GM12864 (cell line): ENCODE measurements at regions not wholly inside any gene's neighbourhood (a gene's known extent, or its start where the extent isn't known, plus 50 kb on each side); places are given as distances from the start of the nearest gene placed in this dataset.

Experiments
- DNase-seq: peaks from one replicate; pipeline ENCODE4 v3.0.0-alpha.2; 2011; ENCODE audit warnings: low read depth
- H3K4me3 ChIP-seq: 2 replicates; pipeline ENCODE4 v1.5.1; 2011; ENCODE audit warnings: mild to moderate bottlenecking, low read depth, low read length, control low read depth
- TF ChIP-seq, protein P1 (sequence below): IDR thresholded peaks from 2 replicates; pipeline ENCODE4 v1.5.1; 2011; ENCODE audit warnings: low read depth, mild to moderate bottlenecking, moderate library complexity, low read length, control low read depth, inconsistent platforms; ENCODE audit errors: missing control alignments

DNA sequence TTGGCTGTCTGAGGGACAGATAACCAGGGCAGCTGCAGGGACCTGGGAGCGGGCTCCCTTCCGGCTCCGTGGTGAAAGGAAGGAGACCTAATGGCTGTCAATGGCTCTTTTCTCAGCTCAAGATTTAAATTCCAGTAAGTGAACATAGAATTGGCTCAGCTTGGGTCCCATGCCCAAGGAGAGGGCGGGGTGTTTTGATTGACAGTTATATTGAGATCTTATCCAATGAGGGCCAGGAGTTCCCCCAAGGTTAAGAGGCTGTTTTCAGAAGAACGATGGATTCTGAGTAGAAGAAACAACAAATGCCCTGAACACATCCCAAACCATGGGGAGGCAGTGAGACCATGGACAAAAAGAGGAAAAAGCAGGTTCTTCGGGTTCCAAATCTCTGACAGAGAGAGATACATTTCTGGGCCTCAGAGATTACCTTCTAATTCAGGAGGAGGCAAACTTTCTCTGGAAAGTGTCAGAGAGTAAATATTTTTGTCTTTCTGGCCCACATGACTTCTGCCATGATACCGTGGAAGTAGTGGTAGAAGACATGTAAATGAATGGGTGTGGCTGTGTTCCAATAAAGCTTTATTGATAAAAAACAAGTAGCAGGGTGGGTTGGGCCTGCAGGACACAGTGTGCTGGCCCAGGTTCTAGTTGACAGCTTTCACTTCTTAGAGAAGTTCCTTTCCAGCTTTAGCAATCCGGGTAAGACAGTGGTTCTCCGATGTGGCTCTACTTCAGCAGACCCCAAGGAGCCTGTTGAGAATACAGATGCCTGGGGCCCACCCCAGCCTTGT is 219.6 kb downstream of the RPS24 start:
- TF ChIP-seq, protein P1, sequence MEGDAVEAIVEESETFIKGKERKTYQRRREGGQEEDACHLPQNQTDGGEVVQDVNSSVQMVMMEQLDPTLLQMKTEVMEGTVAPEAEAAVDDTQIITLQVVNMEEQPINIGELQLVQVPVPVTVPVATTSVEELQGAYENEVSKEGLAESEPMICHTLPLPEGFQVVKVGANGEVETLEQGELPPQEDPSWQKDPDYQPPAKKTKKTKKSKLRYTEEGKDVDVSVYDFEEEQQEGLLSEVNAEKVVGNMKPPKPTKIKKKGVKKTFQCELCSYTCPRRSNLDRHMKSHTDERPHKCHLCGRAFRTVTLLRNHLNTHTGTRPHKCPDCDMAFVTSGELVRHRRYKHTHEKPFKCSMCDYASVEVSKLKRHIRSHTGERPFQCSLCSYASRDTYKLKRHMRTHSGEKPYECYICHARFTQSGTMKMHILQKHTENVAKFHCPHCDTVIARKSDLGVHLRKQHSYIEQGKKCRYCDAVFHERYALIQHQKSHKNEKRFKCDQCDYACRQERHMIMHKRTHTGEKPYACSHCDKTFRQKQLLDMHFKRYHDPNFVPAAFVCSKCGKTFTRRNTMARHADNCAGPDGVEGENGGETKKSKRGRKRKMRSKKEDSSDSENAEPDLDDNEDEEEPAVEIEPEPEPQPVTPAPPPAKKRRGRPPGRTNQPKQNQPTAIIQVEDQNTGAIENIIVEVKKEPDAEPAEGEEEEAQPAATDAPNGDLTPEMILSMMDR, result no peak
- H3K4me3 ChIP-seq, result no peak overlapping the region
- no peak for DNase-seq

DNA sequence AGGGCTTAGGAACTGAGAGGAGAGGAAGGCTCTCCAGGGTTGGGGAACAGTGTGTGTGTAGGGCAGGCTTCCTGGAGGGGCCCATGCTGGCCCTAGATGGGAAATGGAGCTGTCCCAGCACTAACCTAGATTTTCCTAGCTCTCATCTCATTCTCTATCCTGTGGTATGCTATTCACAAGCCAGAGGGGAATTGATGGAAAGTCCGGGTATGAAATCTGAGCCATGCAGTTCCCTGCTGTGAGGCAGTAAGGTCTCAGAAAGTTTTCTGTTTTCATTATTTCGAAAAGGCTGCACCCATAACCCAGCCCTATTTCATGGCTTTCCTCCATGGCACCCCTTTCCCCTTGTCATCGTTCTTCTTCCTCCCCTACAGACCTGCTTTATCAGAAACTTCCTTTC is 220.3 kb downstream of the RPS24 start:
- no peak overlapping the region for H3K4me3 ChIP-seq
- DNase-seq, result no peak
- TF ChIP-seq, protein P1, result no peak

DNA sequence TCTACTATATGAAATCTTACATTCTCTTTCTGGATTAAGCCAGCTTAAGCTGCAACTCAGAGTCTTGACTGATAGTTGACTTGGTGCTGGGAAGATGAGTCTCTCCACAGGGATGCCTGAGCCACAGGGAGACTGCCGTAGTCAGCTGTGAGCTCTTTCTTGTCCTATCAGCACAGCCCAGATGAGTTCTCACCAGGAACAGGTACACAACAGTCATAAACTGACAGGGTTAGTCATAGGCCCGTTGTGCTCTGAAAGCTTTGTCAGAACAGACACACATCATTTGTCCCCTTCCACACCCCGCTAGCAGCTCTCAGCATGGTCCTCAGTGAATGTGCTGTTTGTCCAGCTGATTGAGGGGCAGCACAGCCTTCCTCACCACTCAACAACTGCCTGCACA is 221.6 kb downstream of the RPS24 start:
- TF ChIP-seq, protein P1, result no peak
- no peak for DNase-seq
- no peak overlapping the region for H3K4me3 ChIP-seq

DNA sequence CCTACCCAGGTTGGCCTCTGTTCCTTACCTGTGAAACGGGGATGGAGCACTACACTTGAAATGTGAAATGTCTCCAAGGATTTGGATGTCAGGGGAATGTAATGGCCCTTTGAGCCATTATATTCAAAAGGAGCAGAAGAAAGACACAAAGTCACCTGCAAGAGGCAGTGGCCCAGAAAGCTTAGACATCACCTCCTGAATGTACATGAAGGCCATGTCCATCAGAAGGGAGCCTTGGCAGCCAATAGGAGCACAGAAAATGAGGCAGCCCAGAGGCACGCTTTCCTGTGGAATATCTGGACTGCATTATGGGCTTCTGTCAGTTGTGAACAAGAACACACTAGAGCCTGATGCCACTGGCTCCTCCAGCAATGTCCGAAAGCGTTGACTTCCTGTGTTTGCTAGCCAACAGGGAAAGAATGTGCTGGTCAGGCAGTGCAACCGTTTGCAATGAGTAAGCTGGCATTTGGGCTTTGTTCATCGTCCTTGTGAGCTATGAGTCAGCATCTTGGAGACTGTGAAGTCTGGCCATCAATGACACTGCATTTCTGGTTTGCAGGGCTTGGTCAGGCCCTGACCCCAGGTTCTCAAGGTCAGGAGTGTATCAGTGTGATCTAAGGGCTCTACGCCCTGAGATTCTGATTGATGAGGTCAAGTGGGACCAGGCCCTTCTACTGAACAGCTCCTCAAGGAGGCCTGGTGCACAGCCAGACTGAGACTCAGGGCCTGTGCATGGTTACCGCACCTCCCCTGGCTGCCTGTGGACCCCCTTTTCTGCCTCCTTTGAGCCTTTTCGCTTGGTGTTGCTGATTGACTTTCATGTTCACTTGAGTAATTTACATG is 222.4 kb downstream of the RPS24 start:
- no peak for DNase-seq
- TF ChIP-seq, protein P1, result no peak
- no peak overlapping the region for H3K4me3 ChIP-seq

DNA sequence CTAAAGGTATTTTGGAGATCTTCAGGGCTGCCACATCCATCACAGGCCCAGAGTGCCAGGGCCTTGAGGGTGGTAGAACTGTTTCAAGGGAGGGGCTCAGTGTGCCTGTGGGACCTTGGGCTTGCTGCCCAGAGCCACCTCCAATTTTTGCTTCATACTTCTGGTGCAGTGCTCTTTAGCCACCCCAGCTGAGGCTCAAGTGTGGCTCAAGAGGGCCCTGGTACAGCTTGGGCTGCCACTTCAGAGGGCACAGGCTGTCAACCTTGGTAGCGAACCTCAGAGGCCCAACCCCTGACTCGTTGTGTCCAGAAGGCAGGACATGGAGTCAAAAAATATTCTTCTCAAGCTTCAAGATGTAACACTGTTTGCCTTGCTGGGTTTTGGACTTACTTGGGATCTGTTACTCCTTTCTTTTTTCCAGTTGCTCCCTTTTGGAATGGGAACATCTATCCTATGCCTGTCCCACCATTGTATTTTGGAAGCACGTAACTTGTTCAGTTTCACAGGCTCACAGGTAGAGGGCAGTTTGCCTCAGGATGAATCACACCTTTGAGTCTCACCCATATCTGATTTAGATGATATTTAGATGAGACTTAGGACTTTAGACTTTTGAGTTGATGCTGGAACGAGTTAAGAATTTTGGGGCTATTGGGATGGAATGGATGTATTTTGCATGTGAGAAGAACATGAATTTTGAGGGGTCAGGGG is 224.8 kb downstream of the RPS24 start:
- TF ChIP-seq, protein P1, result peak; percentile 17
- no peak for DNase-seq
- no peak overlapping the region for H3K4me3 ChIP-seq

DNA sequence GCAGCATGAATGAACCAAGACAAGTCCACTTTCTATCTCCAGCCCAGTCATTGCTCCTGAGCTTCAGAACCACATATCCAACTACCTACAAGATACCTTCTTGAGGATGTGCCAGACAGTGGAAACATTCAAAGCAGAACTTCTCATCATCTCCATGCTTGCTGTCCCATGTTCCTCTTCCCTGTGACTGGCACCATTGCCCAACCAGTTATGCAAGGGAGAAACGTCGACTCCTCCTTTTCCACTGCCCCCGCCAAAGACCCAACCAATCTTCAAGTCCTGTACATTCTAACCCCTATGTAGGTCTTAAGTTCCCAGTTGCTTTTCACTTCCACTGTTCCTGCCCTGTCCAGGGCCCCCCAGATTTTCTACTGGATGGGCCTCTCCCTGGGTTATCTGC is 225.7 kb downstream of the RPS24 start:
- TF ChIP-seq, protein P1, result no peak
- no peak for DNase-seq
- H3K4me3 ChIP-seq, result no peak overlapping the region
